OCI-LY1 (cell line): ENCODE measurements at regions not wholly inside any gene's neighbourhood (a gene's known extent, or its start where the extent isn't known, plus 50 kb on each side); places are given as distances from the start of the nearest gene placed in this dataset.

Experiments used
- H2AFZ ChIP-seq: fragments of 200-600 bp; sonication (generic), shearing (Covaris generic); 2 replicates; pipeline ENCODE4 v1.6.0; 2014; ENCODE audit warnings: antibody characterized with exemption, mild to moderate bottlenecking, low read length
- H3F3A ChIP-seq: fragments of 200-600 bp; sonication (generic), shearing (Covaris generic); 2 replicates; pipeline ENCODE4 v1.6.0; 2014; ENCODE audit warnings: mild to moderate bottlenecking, antibody characterized with exemption, low read length, moderate library complexity; ENCODE audit not compliant: insufficient read depth
- H3K27ac ChIP-seq: fragments of 200-600 bp; sonication (generic); 2 replicates; pipeline ENCODE4 v1.5.1; 2014; ENCODE audit warnings: low read length, mixed run types, mild to moderate bottlenecking, low read depth; ENCODE audit not compliant: poor library complexity, severe bottlenecking
- H3K27me3 ChIP-seq: fragments of 200-600 bp; sonication (generic); 2 replicates; pipeline ENCODE4 v1.6.0; 2014; ENCODE audit warnings: antibody characterized with exemption, mild to moderate bottlenecking, low read length, moderate library complexity; ENCODE audit not compliant: insufficient read depth
- H3K36me3 ChIP-seq: fragments of 200-600 bp; sonication (generic); 2 replicates; pipeline ENCODE4 v1.6.1; 2014; ENCODE audit warnings: mild to moderate bottlenecking, antibody characterized with exemption, low read length, moderate library complexity, mixed read lengths; ENCODE audit not compliant: insufficient read depth
- H3K4me1 ChIP-seq: fragments of 200-600 bp; sonication (generic); 2 replicates; pipeline ENCODE4 v1.5.1; 2014; ENCODE audit warnings: mild to moderate bottlenecking, low read length, moderate library complexity; ENCODE audit not compliant: insufficient read depth, severe bottlenecking
- H3K4me2 ChIP-seq: fragments of 200-600 bp; sonication (generic), shearing (Covaris generic); 2 replicates; pipeline ENCODE4 v1.6.1; 2014; ENCODE audit warnings: low read length
- H3K4me3 ChIP-seq: fragments of 200-600 bp; sonication (generic); 2 replicates; pipeline ENCODE4 v1.5.1; 2014; ENCODE audit warnings: low read length, low read depth, mild to moderate bottlenecking, mixed read lengths; ENCODE audit not compliant: poor library complexity, severe bottlenecking
- H3K79me2 ChIP-seq: fragments of 200-600 bp; shearing (Covaris generic); 2 replicates; pipeline ENCODE4 v1.6.1; 2016; ENCODE audit warnings: mixed run types, low read length, mixed read lengths; ENCODE audit not compliant: insufficient read depth
- H3K9ac ChIP-seq: fragments of 200-600 bp; sonication (generic), shearing (Covaris generic); 2 replicates; pipeline ENCODE4 v1.6.1; 2014; ENCODE audit warnings: mild to moderate bottlenecking, low read length, mixed read lengths
- H3K9me2 ChIP-seq: fragments of 200-600 bp; sonication (generic), shearing (Covaris generic); 2 replicates; pipeline ENCODE4 v1.6.1; 2014; ENCODE audit warnings: low read depth, mild to moderate bottlenecking, low read length, mixed read lengths
- H3K9me3 ChIP-seq: fragments of 200-600 bp; shearing (Covaris generic); 2 replicates; pipeline ENCODE4 v1.6.1; 2014; ENCODE audit warnings: low read length, mixed read lengths
- H4K20me1 ChIP-seq: fragments of 200-600 bp; sonication (generic), shearing (Covaris generic); 2 replicates; pipeline ENCODE4 v1.6.0; 2016; ENCODE audit warnings: mild to moderate bottlenecking, low read length; ENCODE audit not compliant: insufficient read depth
- CTCF ChIP-seq: fragments of 200-600 bp; sonication (generic), shearing (Covaris generic); IDR thresholded peaks from 2 replicates; pipeline ENCODE4 v1.5.1; 2017; ENCODE audit warnings: mild to moderate bottlenecking, antibody characterized with exemption, low read length, moderate library complexity, mixed read lengths
- EZH2 ChIP-seq: fragments of 200-600 bp; sonication (generic), shearing (Covaris generic); IDR thresholded peaks from 2 replicates; pipeline ENCODE4 v1.8.0; 2017; ENCODE audit warnings: borderline replicate concordance, mixed run types, mild to moderate bottlenecking, antibody characterized with exemption, low read length, moderate library complexity, mixed read lengths

- Histone ChIP-seq H3K9ac (no peak overlapping the region), H3K27ac (no peak overlapping the region), H3K36me3 (no peaks in the 10 kb centered on the region), H2AFZ (no peak overlapping the region), H3K9me2 (no peaks in the 10 kb centered on the region), H3K4me3 (no peak overlapping the region), H4K20me1 (no peaks in the 10 kb centered on the region), H3F3A (no peaks in the 10 kb centered on the region), H3K4me1 (no peaks in the 10 kb centered on the region), H3K27me3 (no peaks in the 10 kb centered on the region), H3K9me3 (no peaks in the 10 kb centered on the region), H3K79me2 (no peaks in the 10 kb centered on the region), H3K4me2 (no peak overlapping the region)
- TF ChIP-seq CTCF: no peak
Observed at GRCh38 chr1:30450148-30450817, 273.1 kb downstream of the MATN1 start.

- H3K4me1 ChIP-seq: no peaks in the 10 kb centered on the region
- no peaks in the 10 kb centered on the region for H3K9me2 ChIP-seq
- no peaks in the 10 kb centered on the region for H3K79me2 ChIP-seq
- H3F3A ChIP-seq: no peaks in the 10 kb centered on the region
- no peaks in the 10 kb centered on the region for H3K9me3 ChIP-seq
- no peaks in the 10 kb centered on the region for H4K20me1 ChIP-seq
- TF ChIP-seq EZH2 (no peak), CTCF (no peak)
- no peak overlapping the region for H3K4me2 ChIP-seq
- H3K4me3 ChIP-seq: no peak overlapping the region
- no peak overlapping the region for H2AFZ ChIP-seq
- H3K9ac ChIP-seq: no peak overlapping the region
- no peaks in the 10 kb centered on the region for H3K36me3 ChIP-seq
- no peaks in the 10 kb centered on the region for H3K27me3 ChIP-seq
- no peak overlapping the region for H3K27ac ChIP-seq
Observed at GRCh38 chr1:30449428-30450147, 273.8 kb downstream of the MATN1 start.

GRCh38 chr1:30449003-30449402 is 274.4 kb downstream of the MATN1 start:
- TF ChIP-seq CTCF: no peak
- no peak for TF ChIP-seq EZH2
- no peaks in the 10 kb centered on the region for H3K36me3 ChIP-seq

More at GRCh38 chr1:30449003-30449402, 274.4 kb downstream of the MATN1 start:
- Histone ChIP-seq H3K27me3 (no peaks in the 10 kb centered on the region), H2AFZ (no peak overlapping the region), H3K9ac (no peak overlapping the region), H3K79me2 (no peaks in the 10 kb centered on the region), H3K27ac (no peak overlapping the region), H3K4me1 (no peaks in the 10 kb centered on the region), H3K4me3 (no peak overlapping the region), H3K9me2 (no peaks in the 10 kb centered on the region), H3K4me2 (no peak overlapping the region), H4K20me1 (no peaks in the 10 kb centered on the region), H3K9me3 (no peaks in the 10 kb centered on the region), H3F3A (no peaks in the 10 kb centered on the region)
